ENCODE measurements at regions not wholly inside any gene's neighbourhood (a gene's known extent, or its start where the extent isn't known, plus 50 kb on each side); places are given as distances from the start of the nearest gene placed in this dataset.
"Not testable (repeated sequence)": the region's sequence is repeated elsewhere in the genome, so short reads cannot be mapped to it uniquely, and the experiment has no call there.

GRCh38 chr1:157367870-157368269 lies 184.4 kb downstream of the FCRL5 start:
- no peak for DNase-seq

- no peak for DNase-seq
Measured at GRCh38 chr1:157367091-157367739, 185.1 kb downstream of the FCRL5 start.

- DNase-seq: no peak
Measured at GRCh38 chr1:157364612-157365011, 187.7 kb downstream of the FCRL5 start.

GRCh38 chr1:157363660-157364140 lies 188.6 kb downstream of the FCRL5 start:
- DNase-seq: peak; percentile 16

- no peak for DNase-seq
Measured at GRCh38 chr1:157360023-157360390, 192.3 kb downstream of the FCRL5 start.

- no peak for DNase-seq
Measured at GRCh38 chr1:157359314-157360022, 192.8 kb downstream of the FCRL5 start.

- DNase-seq: no peak
Measured at GRCh38 chr1:157357111-157357510, 195.2 kb downstream of the FCRL5 start.

GRCh38 chr1:157356601-157357000 lies 195.7 kb downstream of the FCRL5 start:
- DNase-seq: no peak

GRCh38 chr1:157353546-157353945 lies 198.8 kb downstream of the FCRL5 start:
- DNase-seq: no peak

GRCh38 chr1:157352817-157353408 lies 199.4 kb downstream of the FCRL5 start:
- DNase-seq: no peak

GRCh38 chr1:157352216-157352615 lies 200.1 kb downstream of the FCRL5 start:
- no peak for DNase-seq

- DNase-seq: not testable (repeated sequence)
Measured at GRCh38 chr1:157351800-157352199, 200.5 kb downstream of the FCRL5 start.

- DNase-seq: no peak
Measured at GRCh38 chr1:157348538-157349480, 203.5 kb downstream of the FCRL5 start.

GRCh38 chr1:157347506-157347905 lies 204.8 kb downstream of the FCRL5 start:
- DNase-seq: no peak

GRCh38 chr1:157337785-157338184 lies 199.6 kb upstream of the ETV3 start:
- not testable (repeated sequence) for DNase-seq

GRCh38 chr1:157335056-157335455 lies 196.9 kb upstream of the ETV3 start:
- DNase-seq: no peak

- no peak for DNase-seq
Measured at GRCh38 chr1:157334041-157334440, 195.8 kb upstream of the ETV3 start.

- DNase-seq: not testable (repeated sequence)
Measured at GRCh38 chr1:157330177-157330576, 192.0 kb upstream of the ETV3 start.

- not testable (repeated sequence) for DNase-seq
Measured at GRCh38 chr1:157328120-157328519, 189.9 kb upstream of the ETV3 start.

- no peak for DNase-seq
Measured at GRCh38 chr1:157326173-157326859, 188.1 kb upstream of the ETV3 start.

- DNase-seq: no peak
Measured at GRCh38 chr1:157325220-157325619, 187.0 kb upstream of the ETV3 start.

GRCh38 chr1:157321972-157322371 lies 183.8 kb upstream of the ETV3 start:
- not testable (repeated sequence) for DNase-seq

Data from eye (tissue), 1 donor.